DND-41 (cell line): ENCODE measurements at regions not wholly inside any gene's neighbourhood (a gene's known extent, or its start where the extent isn't known, plus 50 kb on each side); places are given as distances from the start of the nearest gene placed in this dataset.
"Not testable (repeated sequence)": the region's sequence is repeated elsewhere in the genome, so short reads cannot be mapped to it uniquely, and the experiment has no call there.

Experiments
- ATAC-seq: fragments of 200-7000 bp; cut with Tn5 transposase; 3 replicates; pipeline ENCODE4 v1.9.1; 2021; ENCODE audit warnings: low read depth; ENCODE audit not compliant: insufficient read depth
- DNase-seq: peaks from one replicate; pipeline ENCODE4 v3.0.0-alpha.2; 2020
- H2AFZ ChIP-seq: 2 replicates; pipeline ENCODE4 v1.6.0; 2012; ENCODE audit warnings: low read depth, low read length
- H3K27ac ChIP-seq: 2 replicates; pipeline ENCODE4 v1.5.1; 2012; ENCODE audit warnings: low read length, inconsistent platforms
- H3K27me3 ChIP-seq: fragments of 200-600 bp; sonication (generic); 2 replicates; pipeline ENCODE4 v1.6.0; 2012; ENCODE audit warnings: low read length, mild to moderate bottlenecking, inconsistent platforms; ENCODE audit not compliant: insufficient read depth, poor library complexity
- H3K36me3 ChIP-seq: 2 replicates; pipeline ENCODE4 v1.5.1; 2012; ENCODE audit warnings: low read length, inconsistent platforms; ENCODE audit not compliant: insufficient read depth
- H3K4me1 ChIP-seq: 2 replicates; pipeline ENCODE4 v1.5.1; 2012; ENCODE audit warnings: mild to moderate bottlenecking, low read length; ENCODE audit not compliant: insufficient read depth
- H3K4me2 ChIP-seq: 2 replicates; pipeline ENCODE4 v1.6.0; 2012; ENCODE audit warnings: mild to moderate bottlenecking, moderate library complexity, low read length, inconsistent platforms; ENCODE audit not compliant: insufficient read depth
- H3K4me3 ChIP-seq, 2 experiments: fragments of 200-600 bp in 1 of 2; shearing (Covaris generic) in 1 of 2; 2 replicates each; pipeline ENCODE4 v1.5.1; 2012 to 2016; ENCODE audit warnings: inconsistent platforms in 2 of 2, low read length in 2 of 2, mild to moderate bottlenecking in 2 of 2, low read depth in 1 of 2, moderate library complexity in 1 of 2
- H3K79me2 ChIP-seq: 2 replicates; pipeline ENCODE4 v1.6.0; 2012; ENCODE audit warnings: low read length, inconsistent platforms; ENCODE audit not compliant: insufficient read depth
- H3K9ac ChIP-seq: 2 replicates; pipeline ENCODE4 v1.6.0; 2012; ENCODE audit warnings: low read depth, mild to moderate bottlenecking, inconsistent platforms, low read length, moderate library complexity
- H3K9me3 ChIP-seq: 2 replicates; pipeline ENCODE4 v1.5.1; 2012; ENCODE audit warnings: low read length, moderate library complexity, mild to moderate bottlenecking, inconsistent platforms; ENCODE audit not compliant: insufficient read depth, severe bottlenecking
- H4K20me1 ChIP-seq: 2 replicates; pipeline ENCODE4 v1.6.0; 2012; ENCODE audit warnings: low read length; ENCODE audit not compliant: insufficient read depth
- EZH2 ChIP-seq: IDR thresholded peaks from 3 replicates; pipeline ENCODE4 v1.6.1; 2012; ENCODE audit warnings: borderline replicate concordance, low read depth, mild to moderate bottlenecking, moderate library complexity, low read length, inconsistent platforms; ENCODE audit not compliant: severe bottlenecking
- TF ChIP-seq, protein P1 (sequence below): IDR thresholded peaks from 2 replicates; pipeline ENCODE4 v1.5.1; 2012; ENCODE audit warnings: borderline replicate concordance, low read length, moderate library complexity, mild to moderate bottlenecking; ENCODE audit not compliant: poor library complexity, severe bottlenecking; ENCODE audit errors: extremely low read depth

DNA sequence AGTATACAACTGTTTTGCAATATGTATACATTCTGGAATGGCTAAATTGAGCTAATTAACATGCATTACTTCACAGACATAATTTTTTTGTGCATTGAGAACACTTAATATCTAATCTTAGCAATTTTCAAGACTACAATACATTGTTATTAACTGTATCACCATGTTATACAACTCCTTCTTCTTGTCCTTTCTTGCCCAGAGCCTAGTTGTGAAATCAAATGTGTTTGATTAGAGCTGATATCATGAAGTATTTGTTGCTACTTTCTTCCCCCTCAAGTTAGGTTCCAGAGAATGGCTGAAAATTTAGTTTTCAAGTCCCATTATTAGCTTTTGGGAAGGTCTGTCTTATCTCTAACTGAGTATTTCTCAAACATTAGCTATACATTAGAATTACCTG lies 607.8 kb downstream of the PSAT1 start:
- Histone ChIP-seq H3K4me1 (no peaks in the 10 kb centered on the region), H3K4me3 (no peak overlapping the region), H3K9me3 (no peaks in the 10 kb centered on the region), H2AFZ (no peak overlapping the region), H3K79me2 (no peaks in the 10 kb centered on the region), H3K36me3 (no peaks in the 10 kb centered on the region), H4K20me1 (no peaks in the 10 kb centered on the region), H3K27me3 (no peaks in the 10 kb centered on the region), H3K4me2 (no peak overlapping the region), H3K27ac (no peak overlapping the region), H3K9ac (no peak overlapping the region)
- ATAC-seq (no peak), DNase-seq (no peak)
- TF ChIP-seq EZH2, result no peak
- TF ChIP-seq, protein P1, sequence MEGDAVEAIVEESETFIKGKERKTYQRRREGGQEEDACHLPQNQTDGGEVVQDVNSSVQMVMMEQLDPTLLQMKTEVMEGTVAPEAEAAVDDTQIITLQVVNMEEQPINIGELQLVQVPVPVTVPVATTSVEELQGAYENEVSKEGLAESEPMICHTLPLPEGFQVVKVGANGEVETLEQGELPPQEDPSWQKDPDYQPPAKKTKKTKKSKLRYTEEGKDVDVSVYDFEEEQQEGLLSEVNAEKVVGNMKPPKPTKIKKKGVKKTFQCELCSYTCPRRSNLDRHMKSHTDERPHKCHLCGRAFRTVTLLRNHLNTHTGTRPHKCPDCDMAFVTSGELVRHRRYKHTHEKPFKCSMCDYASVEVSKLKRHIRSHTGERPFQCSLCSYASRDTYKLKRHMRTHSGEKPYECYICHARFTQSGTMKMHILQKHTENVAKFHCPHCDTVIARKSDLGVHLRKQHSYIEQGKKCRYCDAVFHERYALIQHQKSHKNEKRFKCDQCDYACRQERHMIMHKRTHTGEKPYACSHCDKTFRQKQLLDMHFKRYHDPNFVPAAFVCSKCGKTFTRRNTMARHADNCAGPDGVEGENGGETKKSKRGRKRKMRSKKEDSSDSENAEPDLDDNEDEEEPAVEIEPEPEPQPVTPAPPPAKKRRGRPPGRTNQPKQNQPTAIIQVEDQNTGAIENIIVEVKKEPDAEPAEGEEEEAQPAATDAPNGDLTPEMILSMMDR, result no peak

DNA sequence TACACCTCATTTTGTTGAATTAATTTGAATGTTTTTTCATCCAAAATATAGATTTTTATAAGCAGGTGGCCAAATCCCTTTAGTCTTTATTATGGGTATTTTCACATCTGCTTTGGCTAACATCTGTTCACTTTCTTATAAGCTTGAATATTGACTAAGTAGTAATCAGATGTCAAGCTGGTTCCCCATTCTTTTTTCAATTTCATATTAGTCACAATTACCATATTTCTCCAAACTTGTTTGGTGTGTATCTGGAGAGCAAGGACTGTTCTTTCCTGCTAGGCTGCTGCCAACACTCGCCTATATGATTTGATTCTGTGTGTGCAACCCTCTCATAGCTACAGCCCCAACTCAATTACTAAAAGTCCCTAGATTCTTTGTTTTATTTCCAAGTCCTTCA lies 608.5 kb downstream of the PSAT1 start:
- no peak overlapping the region for H3K4me2 ChIP-seq
- H3K36me3 ChIP-seq, result no peaks in the 10 kb centered on the region
- H4K20me1 ChIP-seq, result no peaks in the 10 kb centered on the region
- no peak overlapping the region for H3K27ac ChIP-seq
- no peak overlapping the region for H3K9ac ChIP-seq
- H3K27me3 ChIP-seq, result no peaks in the 10 kb centered on the region
- TF ChIP-seq EZH2, result no peak
- TF ChIP-seq, protein P1, result no peak
- no peaks in the 10 kb centered on the region for H3K79me2 ChIP-seq
- no peak for ATAC-seq
- H2AFZ ChIP-seq, result no peak overlapping the region
- H3K4me1 ChIP-seq, result no peaks in the 10 kb centered on the region
- DNase-seq, result no peak
- no peaks in the 10 kb centered on the region for H3K9me3 ChIP-seq
- H3K4me3 ChIP-seq, result no peak overlapping the region

DNA sequence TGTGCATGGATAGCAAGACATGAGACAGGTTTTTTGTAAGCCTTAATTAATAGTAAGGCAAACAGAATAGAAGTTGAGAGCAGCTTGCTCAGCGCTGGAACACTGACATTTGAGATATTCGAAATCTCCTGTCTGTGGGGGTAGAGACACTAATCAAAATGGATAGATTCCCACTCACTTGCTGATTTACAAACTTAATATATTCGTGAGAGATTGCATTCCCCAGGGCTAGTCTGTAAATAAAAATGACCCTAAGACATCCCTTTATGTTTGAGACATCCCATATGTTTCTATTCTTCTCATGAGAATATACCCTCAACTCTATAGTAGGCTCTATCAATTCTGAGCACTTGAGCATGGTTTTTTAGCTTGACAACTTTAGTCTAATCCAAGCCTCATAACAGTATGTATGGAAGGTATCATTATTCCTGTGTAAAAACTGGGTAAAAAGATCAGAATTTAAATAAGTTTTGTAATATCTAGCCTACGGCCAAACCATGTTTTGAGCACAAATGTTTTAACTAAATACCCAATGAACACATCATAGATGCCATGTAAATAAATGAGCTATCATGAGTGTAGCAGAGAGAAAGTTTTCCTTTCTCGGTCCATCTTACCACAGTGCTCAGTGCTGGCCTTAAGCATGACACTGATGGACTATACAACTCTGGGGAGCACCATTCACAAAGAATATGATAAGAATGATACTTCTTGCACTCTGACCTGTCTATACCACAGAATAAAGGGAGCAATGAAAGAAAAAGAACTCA lies 609.2 kb downstream of the PSAT1 start:
- no peak overlapping the region for H3K4me3 ChIP-seq
- no peak overlapping the region for H3K27ac ChIP-seq
- H3K9ac ChIP-seq, result no peak overlapping the region
- H2AFZ ChIP-seq, result no peak overlapping the region
- no peak for TF ChIP-seq EZH2
- TF ChIP-seq, protein P1, result no peak
- H3K27me3 ChIP-seq, result no peaks in the 10 kb centered on the region
- H4K20me1 ChIP-seq, result no peaks in the 10 kb centered on the region
- H3K9me3 ChIP-seq, result no peaks in the 10 kb centered on the region
- H3K79me2 ChIP-seq, result no peaks in the 10 kb centered on the region
- no peak overlapping the region for H3K4me2 ChIP-seq
- ATAC-seq (no peak), DNase-seq (no peak)
- no peaks in the 10 kb centered on the region for H3K4me1 ChIP-seq
- no peaks in the 10 kb centered on the region for H3K36me3 ChIP-seq

DNA sequence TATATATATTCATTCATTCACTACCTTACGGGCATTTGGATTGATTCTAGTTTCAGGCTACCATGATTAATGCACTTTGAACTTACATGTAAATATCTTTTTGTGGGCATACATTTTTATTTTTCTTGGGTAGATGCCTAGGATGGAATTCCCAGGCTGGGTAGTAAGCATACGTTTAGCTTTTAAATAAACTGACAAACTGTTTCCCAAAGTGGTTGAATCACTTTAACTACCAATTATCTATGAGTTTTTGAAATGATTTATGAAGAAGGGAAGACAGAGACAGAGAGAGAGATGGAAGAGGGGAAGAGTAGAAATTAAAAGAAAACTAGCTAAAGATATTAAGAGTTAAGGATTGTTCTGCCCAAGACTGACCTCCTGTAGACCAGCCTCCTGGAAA lies 612.6 kb downstream of the PSAT1 start:
- H3K4me1 ChIP-seq, result no peaks in the 10 kb centered on the region

DNA sequence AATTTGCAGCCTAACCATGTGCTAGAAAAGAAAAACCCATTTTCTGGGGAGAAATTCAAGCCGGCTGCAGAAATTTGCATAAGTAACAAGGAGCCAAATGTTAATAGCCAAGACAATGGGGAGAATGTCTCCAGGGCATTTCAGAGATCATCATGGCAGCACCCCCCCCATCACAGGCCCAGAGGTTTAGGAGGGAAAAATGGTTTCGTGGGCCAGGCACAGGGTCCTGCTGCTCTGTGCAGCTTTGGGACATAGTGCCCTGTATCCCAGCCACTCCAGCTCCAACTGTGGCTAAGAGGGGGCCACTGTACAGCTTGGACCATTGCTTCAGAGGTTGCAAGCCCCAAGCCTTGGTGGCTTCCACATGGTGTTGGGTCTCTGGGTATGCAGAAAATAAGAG lies 620.0 kb downstream of the PSAT1 start:
- H3K4me3 ChIP-seq, H3K9ac ChIP-seq, H3K27ac ChIP-seq, H3K27me3 ChIP-seq, H3K4me2 ChIP-seq, H3K36me3 ChIP-seq, H3K9me3 ChIP-seq, H3K79me2 ChIP-seq, H2AFZ ChIP-seq, ATAC-seq, H4K20me1 ChIP-seq, H3K4me1 ChIP-seq, DNase-seq: not testable (repeated sequence)

More for the DNA sequence above, 612.6 kb downstream of the PSAT1 start:
- no peaks in the 10 kb centered on the region for H4K20me1 ChIP-seq
- no peaks in the 10 kb centered on the region for H3K79me2 ChIP-seq
- DNase-seq (no peak), ATAC-seq (no peak)
- no peak overlapping the region for H3K4me3 ChIP-seq
- H3K27ac ChIP-seq, result no peak overlapping the region
- no peaks in the 10 kb centered on the region for H3K36me3 ChIP-seq
- H3K9me3 ChIP-seq, result no peaks in the 10 kb centered on the region
- no peaks in the 10 kb centered on the region for H3K27me3 ChIP-seq
- H3K4me2 ChIP-seq, result no peak overlapping the region
- TF ChIP-seq EZH2, result no peak
- TF ChIP-seq, protein P1, result no peak
- no peak overlapping the region for H3K9ac ChIP-seq
- no peak overlapping the region for H2AFZ ChIP-seq
